ENCODE measurements at regions not wholly inside any gene's neighbourhood (a gene's known extent, or its start where the extent isn't known, plus 50 kb on each side); places are given as distances from the start of the nearest gene placed in this dataset.

DNA sequence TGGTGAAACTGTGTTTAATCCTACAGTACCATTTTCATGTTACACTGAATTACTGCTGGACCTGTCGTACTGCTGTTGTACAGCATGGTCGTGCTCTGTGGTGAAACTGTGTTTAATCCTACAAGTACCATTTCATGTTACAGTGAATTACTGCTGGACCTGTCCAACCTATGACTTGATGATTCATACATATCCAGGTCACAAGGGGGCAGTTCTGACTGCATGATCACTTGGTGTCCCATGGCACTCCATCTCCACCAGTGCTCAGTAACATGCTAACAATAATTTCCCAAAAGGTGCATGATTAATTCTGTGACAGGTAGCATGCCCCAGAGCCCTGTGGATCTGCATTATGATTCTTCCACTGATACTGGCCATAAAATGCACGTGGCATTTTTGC lies 101.6 kb downstream of the ADCYAP1 start:
- Histone ChIP-seq H3K9me3 (ENCODE audit: insufficient read depth, low read length, severe bottlenecking) (no peaks in the 10 kb centered on the region), H3K36me3 (ENCODE audit: insufficient read depth, low read length) (no peaks in the 10 kb centered on the region), H3K4me3 (ENCODE audit: low read depth in 1 of 2, low read length in 2 of 2) (no peak overlapping the region), H3K4me1 (ENCODE audit: insufficient read depth, low read length) (no peaks in the 10 kb centered on the region), H3K9ac (ENCODE audit: low read depth, low read length) (no peak overlapping the region), H3K4me2 (ENCODE audit: insufficient read depth, low read length) (no peak overlapping the region), H3K27ac (ENCODE audit: low read length) (no peak overlapping the region), H2AFZ (ENCODE audit: low read depth, low read length) (no peak overlapping the region), H4K20me1 (ENCODE audit: insufficient read depth, low read length) (0 out of 2 replicates have a peak, but pooled peaks cover 3% of the 10 kb centered on the region), H3K79me2 (ENCODE audit: insufficient read depth, low read length) (no peaks in the 10 kb centered on the region), H3K27me3 (ENCODE audit: insufficient read depth, low read length, poor library complexity) (no peaks in the 10 kb centered on the region)
- ATAC-seq (ENCODE audit: insufficient read depth, low read depth) (no peak), DNase-seq (no peak)
- TF ChIP-seq EZH2 (IDR thresholded peaks at IDR 0.05; ENCODE audit: borderline replicate concordance, low read depth, low read length, severe bottlenecking) = no peak
- TF ChIP-seq, protein P1, sequence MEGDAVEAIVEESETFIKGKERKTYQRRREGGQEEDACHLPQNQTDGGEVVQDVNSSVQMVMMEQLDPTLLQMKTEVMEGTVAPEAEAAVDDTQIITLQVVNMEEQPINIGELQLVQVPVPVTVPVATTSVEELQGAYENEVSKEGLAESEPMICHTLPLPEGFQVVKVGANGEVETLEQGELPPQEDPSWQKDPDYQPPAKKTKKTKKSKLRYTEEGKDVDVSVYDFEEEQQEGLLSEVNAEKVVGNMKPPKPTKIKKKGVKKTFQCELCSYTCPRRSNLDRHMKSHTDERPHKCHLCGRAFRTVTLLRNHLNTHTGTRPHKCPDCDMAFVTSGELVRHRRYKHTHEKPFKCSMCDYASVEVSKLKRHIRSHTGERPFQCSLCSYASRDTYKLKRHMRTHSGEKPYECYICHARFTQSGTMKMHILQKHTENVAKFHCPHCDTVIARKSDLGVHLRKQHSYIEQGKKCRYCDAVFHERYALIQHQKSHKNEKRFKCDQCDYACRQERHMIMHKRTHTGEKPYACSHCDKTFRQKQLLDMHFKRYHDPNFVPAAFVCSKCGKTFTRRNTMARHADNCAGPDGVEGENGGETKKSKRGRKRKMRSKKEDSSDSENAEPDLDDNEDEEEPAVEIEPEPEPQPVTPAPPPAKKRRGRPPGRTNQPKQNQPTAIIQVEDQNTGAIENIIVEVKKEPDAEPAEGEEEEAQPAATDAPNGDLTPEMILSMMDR (IDR thresholded peaks at IDR 0.05; ENCODE audit: borderline replicate concordance, extremely low read depth, low read length, poor library complexity, severe bottlenecking) = no peak

DNA sequence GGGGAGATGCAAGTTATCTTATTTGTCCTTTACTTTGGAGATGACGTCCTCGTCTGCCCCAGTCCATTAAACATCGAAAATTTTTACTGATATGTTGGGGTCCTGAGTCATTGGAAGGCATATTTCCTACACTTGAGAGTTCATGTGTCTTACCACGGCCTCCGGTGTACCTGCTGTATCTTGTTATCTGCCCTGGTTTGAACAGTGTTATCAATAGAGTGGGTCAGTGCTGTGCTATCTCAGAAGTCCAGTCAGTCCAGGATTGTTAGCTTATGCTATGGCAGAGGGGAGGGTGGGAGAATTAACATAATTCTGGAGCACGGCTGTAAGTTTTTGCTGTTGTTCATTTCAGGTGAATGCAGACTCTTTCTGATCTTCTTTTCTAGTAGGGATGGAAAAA lies 102.3 kb downstream of the ADCYAP1 start:
- no peaks in the 10 kb centered on the region for H3K79me2 ChIP-seq (ENCODE audit: insufficient read depth, low read length)
- no peak overlapping the region for H3K27ac ChIP-seq (ENCODE audit: low read length)
- H3K4me3 ChIP-seq (ENCODE audit: low read depth in 1 of 2, low read length in 2 of 2) = no peak overlapping the region
- H3K27me3 ChIP-seq (ENCODE audit: insufficient read depth, low read length, poor library complexity) = no peaks in the 10 kb centered on the region
- H2AFZ ChIP-seq (ENCODE audit: low read depth, low read length) = no peak overlapping the region
- no peak overlapping the region for H3K4me2 ChIP-seq (ENCODE audit: insufficient read depth, low read length)
- no peaks in the 10 kb centered on the region for H3K9me3 ChIP-seq (ENCODE audit: insufficient read depth, low read length, severe bottlenecking)
- no peak for TF ChIP-seq EZH2 (IDR thresholded peaks at IDR 0.05; ENCODE audit: borderline replicate concordance, low read depth, low read length, severe bottlenecking)
- TF ChIP-seq, protein P1 (IDR thresholded peaks at IDR 0.05; ENCODE audit: borderline replicate concordance, extremely low read depth, low read length, poor library complexity, severe bottlenecking) = no peak
- H3K9ac ChIP-seq (ENCODE audit: low read depth, low read length) = no peak overlapping the region
- H4K20me1 ChIP-seq (ENCODE audit: insufficient read depth, low read length) = 0 out of 2 replicates have a peak, but pooled peaks cover 3% of the 10 kb centered on the region
- H3K4me1 ChIP-seq (ENCODE audit: insufficient read depth, low read length) = no peaks in the 10 kb centered on the region
- no peak for DNase-seq
- H3K36me3 ChIP-seq (ENCODE audit: insufficient read depth, low read length) = no peaks in the 10 kb centered on the region
- ATAC-seq (ENCODE audit: insufficient read depth, low read depth) = no peak

DNA sequence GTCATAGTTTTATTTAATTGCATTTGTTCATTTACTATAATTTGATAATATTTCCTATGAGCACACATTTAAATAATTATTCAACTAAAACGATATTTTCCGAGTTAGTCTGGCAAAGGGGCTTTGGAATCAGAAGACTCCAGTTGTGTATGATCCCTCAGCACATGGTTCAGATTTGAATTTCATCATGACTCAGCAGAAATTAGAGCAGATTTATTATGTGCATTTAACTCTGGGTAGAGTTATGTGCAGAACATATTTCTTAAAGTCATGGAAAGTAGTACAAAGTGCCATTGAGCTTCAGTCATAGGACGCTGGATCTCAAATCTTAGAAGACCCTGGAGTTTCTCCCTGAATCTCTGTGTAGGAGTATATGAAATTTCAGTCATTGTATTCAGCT lies 106.7 kb downstream of the ADCYAP1 start:
- no peak for ATAC-seq (ENCODE audit: insufficient read depth, low read depth)
- no peak for DNase-seq
- H3K9me3 ChIP-seq (ENCODE audit: insufficient read depth, low read length, severe bottlenecking) = no peaks in the 10 kb centered on the region

More for the DNA sequence above, 106.7 kb downstream of the ADCYAP1 start:
- Histone ChIP-seq H3K27ac (ENCODE audit: low read length) (no peak overlapping the region), H2AFZ (ENCODE audit: low read depth, low read length) (no peak overlapping the region), H3K79me2 (ENCODE audit: insufficient read depth, low read length) (no peaks in the 10 kb centered on the region), H3K9ac (ENCODE audit: low read depth, low read length) (no peak overlapping the region), H3K4me2 (ENCODE audit: insufficient read depth, low read length) (no peak overlapping the region), H3K36me3 (ENCODE audit: insufficient read depth, low read length) (no peaks in the 10 kb centered on the region), H3K27me3 (ENCODE audit: insufficient read depth, low read length, poor library complexity) (no peaks in the 10 kb centered on the region), H3K4me1 (ENCODE audit: insufficient read depth, low read length) (no peaks in the 10 kb centered on the region), H4K20me1 (ENCODE audit: insufficient read depth, low read length) (0 out of 2 replicates have a peak, but pooled peaks cover 3% of the 10 kb centered on the region), H3K4me3 (ENCODE audit: low read depth in 1 of 2, low read length in 2 of 2) (no peak overlapping the region)
- TF ChIP-seq EZH2 (IDR thresholded peaks at IDR 0.05; ENCODE audit: borderline replicate concordance, low read depth, low read length, severe bottlenecking) = no peak
- TF ChIP-seq, protein P1 (IDR thresholded peaks at IDR 0.05; ENCODE audit: borderline replicate concordance, extremely low read depth, low read length, poor library complexity, severe bottlenecking) = no peak

All from DND-41 (cell line).